ENCODE measurements at regions not wholly inside any gene's neighbourhood (a gene's known extent, or its start where the extent isn't known, plus 50 kb on each side); places are given as distances from the start of the nearest gene placed in this dataset.

- Mint-ChIP-seq H3K36me3 (ENCODE audit: low read depth, unreplicated experiment) (no peaks in the 10 kb centered on the region), H3K4me3 (ENCODE audit: unreplicated experiment) (no peak overlapping the region), H3K27ac (ENCODE audit: unreplicated experiment) (no peak overlapping the region), H3K27me3 (ENCODE audit: unreplicated experiment) (peaks cover 5% of the 10 kb centered on the region), H3K4me1 (ENCODE audit: unreplicated experiment) (no peaks in the 10 kb centered on the region), H3K9me3 (ENCODE audit: unreplicated experiment) (peaks cover 14% of the 10 kb centered on the region)
- TF ChIP-seq CTCF (IDR thresholded peaks at IDR 0.05; ENCODE audit: unreplicated experiment), result no peak
- no peak for DNase-seq (ENCODE audit: low spot score)
Observed at GRCh38 chr3:1703169-1703568, 395.5 kb upstream of the CNTN4 start.

GRCh38 chr3:1710663-1711062 is 388.0 kb upstream of the CNTN4 start:
- peaks cover 3% of the 10 kb centered on the region for H3K27me3 Mint-ChIP-seq (ENCODE audit: unreplicated experiment)
- no peaks in the 10 kb centered on the region for H3K36me3 Mint-ChIP-seq (ENCODE audit: low read depth, unreplicated experiment)
- no peak for DNase-seq (ENCODE audit: low spot score)
- no peak overlapping the region for H3K4me3 Mint-ChIP-seq (ENCODE audit: unreplicated experiment)
- TF ChIP-seq CTCF (IDR thresholded peaks at IDR 0.05; ENCODE audit: unreplicated experiment), result no peak
- peaks cover 10% of the 10 kb centered on the region for H3K9me3 Mint-ChIP-seq (ENCODE audit: unreplicated experiment)
- no peak overlapping the region for H3K27ac Mint-ChIP-seq (ENCODE audit: unreplicated experiment)
- H3K4me1 Mint-ChIP-seq (ENCODE audit: unreplicated experiment), result no peaks in the 10 kb centered on the region

GRCh38 chr3:1717524-1717923 is 381.1 kb upstream of the CNTN4 start:
- Mint-ChIP-seq H3K27me3 (ENCODE audit: unreplicated experiment) (peaks cover 2% of the 10 kb centered on the region), H3K27ac (ENCODE audit: unreplicated experiment) (no peak overlapping the region), H3K4me3 (ENCODE audit: unreplicated experiment) (no peak overlapping the region), H3K4me1 (ENCODE audit: unreplicated experiment) (no peaks in the 10 kb centered on the region), H3K36me3 (ENCODE audit: low read depth, unreplicated experiment) (no peaks in the 10 kb centered on the region), H3K9me3 (ENCODE audit: unreplicated experiment) (peaks cover 19% of the 10 kb centered on the region)
- TF ChIP-seq CTCF (IDR thresholded peaks at IDR 0.05; ENCODE audit: unreplicated experiment), result no peak
- DNase-seq (ENCODE audit: low spot score), result no peak

GRCh38 chr3:1723726-1724125 is 374.9 kb upstream of the CNTN4 start:
- peaks cover 2% of the 10 kb centered on the region for H3K27me3 Mint-ChIP-seq (ENCODE audit: unreplicated experiment)
- H3K27ac Mint-ChIP-seq (ENCODE audit: unreplicated experiment), result no peak overlapping the region
- no peak for TF ChIP-seq CTCF (IDR thresholded peaks at IDR 0.05; ENCODE audit: unreplicated experiment)
- H3K4me1 Mint-ChIP-seq (ENCODE audit: unreplicated experiment), result no peaks in the 10 kb centered on the region
- H3K36me3 Mint-ChIP-seq (ENCODE audit: low read depth, unreplicated experiment), result no peaks in the 10 kb centered on the region
- H3K9me3 Mint-ChIP-seq (ENCODE audit: unreplicated experiment), result peaks cover 26% of the 10 kb centered on the region
- H3K4me3 Mint-ChIP-seq (ENCODE audit: unreplicated experiment), result no peak overlapping the region
- no peak for DNase-seq (ENCODE audit: low spot score)

GRCh38 chr3:1726741-1727140 is 371.9 kb upstream of the CNTN4 start:
- Mint-ChIP-seq H3K36me3 (ENCODE audit: low read depth, unreplicated experiment) (peaks cover 3% of the 10 kb centered on the region), H3K27ac (ENCODE audit: unreplicated experiment) (no peak overlapping the region)

More at GRCh38 chr3:1726741-1727140, 371.9 kb upstream of the CNTN4 start:
- Mint-ChIP-seq H3K4me1 (ENCODE audit: unreplicated experiment) (no peaks in the 10 kb centered on the region), H3K4me3 (ENCODE audit: unreplicated experiment) (no peak overlapping the region), H3K27me3 (ENCODE audit: unreplicated experiment) (no peaks in the 10 kb centered on the region), H3K9me3 (ENCODE audit: unreplicated experiment) (peaks cover 19% of the 10 kb centered on the region)
- no peak for TF ChIP-seq CTCF (IDR thresholded peaks at IDR 0.05; ENCODE audit: unreplicated experiment)
- no peak for DNase-seq (ENCODE audit: low spot score)

Data from endothelial cell (in vitro differentiated cells).